Activated CD8-positive, alpha-beta T cell treated with anti-CD3 and anti-CD28 coated beads for 36 hours (primary cell): ENCODE measurements at regions not wholly inside any gene's neighbourhood (a gene's known extent, or its start where the extent isn't known, plus 50 kb on each side); places are given as distances from the start of the nearest gene placed in this dataset.

Experiments
- ATAC-seq: fragments of 200-7000 bp; cut with Tn5 transposase; one replicate; pipeline ENCODE4 v1.10.0; 2021; ENCODE audit warnings: mild to moderate bottlenecking, moderate library complexity
- CTCF ChIA-PET: fragments of 350-600 bp; sonication (Branson Sonifier 250); formaldehyde crosslinking; loops from one replicate; lab custom pipeline; 2021; ENCODE audit warnings: antibody characterized with exemption; lab: Charles Lee
- POLR2A ChIA-PET: fragments of 350-600 bp; sonication (Branson Sonifier 250); formaldehyde crosslinking; loops from one replicate; lab custom pipeline; 2021; ENCODE audit warnings: antibody characterized with exemption; lab: Charles Lee
- DNase-seq: peaks from one replicate; pipeline ENCODE4 v3.0.0-alpha.2; 2020
- H3K27ac Mint-ChIP-seq: one replicate; pipeline ENCODE4 v1.8.0; 2021; ENCODE audit warnings: mild to moderate bottlenecking, mixed read lengths
- H3K27me3 Mint-ChIP-seq: one replicate; pipeline ENCODE4 v1.8.0; 2021; ENCODE audit warnings: mixed read lengths
- H3K36me3 Mint-ChIP-seq: one replicate; pipeline ENCODE4 v1.8.0; 2021; ENCODE audit warnings: low read depth, mixed read lengths
- H3K4me1 Mint-ChIP-seq: one replicate; pipeline ENCODE4 v1.8.0; 2021; ENCODE audit warnings: low read depth, mixed read lengths
- H3K4me3 Mint-ChIP-seq: one replicate; pipeline ENCODE4 v1.8.0; 2021; ENCODE audit warnings: mild to moderate bottlenecking, moderate library complexity, mixed read lengths
- H3K9me3 Mint-ChIP-seq: one replicate; pipeline ENCODE4 v1.8.0; 2021; ENCODE audit warnings: mixed read lengths
- CTCF ChIP-seq: fragments of 200-600 bp; IDR thresholded peaks from one replicate; pipeline ENCODE4 v1.8.0; 2022; ENCODE audit warnings: antibody characterized with exemption, mild to moderate bottlenecking
- intact Hi-C: fragments of 100-400 bp; cut with micrococcal nuclease; formaldehyde crosslinking; loops from one replicate; pipeline ENCODE4 v1.10.0; 2022

- no peak for TF ChIP-seq CTCF
- no peaks in the 10 kb centered on the region for H3K4me1 Mint-ChIP-seq
- H3K4me3 Mint-ChIP-seq: no peak overlapping the region
- DNase-seq: no peak
- no peak for ATAC-seq
- CTCF ChIA-PET: no interaction called here
- intact Hi-C loops: no loop called here
- no peaks in the 10 kb centered on the region for H3K27me3 Mint-ChIP-seq
- no peaks in the 10 kb centered on the region for H3K36me3 Mint-ChIP-seq
- H3K27ac Mint-ChIP-seq: no peak overlapping the region
- H3K9me3 Mint-ChIP-seq: no peaks in the 10 kb centered on the region
- POLR2A ChIA-PET: no interaction called here
Measured at GRCh38 chr13:107370015-107370785, 802.3 kb upstream of the ARGLU1 start.

- Mint-ChIP-seq H3K27me3 (no peaks in the 10 kb centered on the region), H3K27ac (no peak overlapping the region), H3K36me3 (no peaks in the 10 kb centered on the region), H3K9me3 (no peaks in the 10 kb centered on the region), H3K4me3 (no peak overlapping the region), H3K4me1 (no peaks in the 10 kb centered on the region)
- no peak for DNase-seq
- POLR2A ChIA-PET: no interaction called here
- TF ChIP-seq CTCF: no peak
- CTCF ChIA-PET: no interaction called here
- intact Hi-C loops: no loop called here
- ATAC-seq: no peak
Measured at GRCh38 chr13:107367258-107367657, 799.3 kb upstream of the ARGLU1 start.

- no peak for ATAC-seq
- Mint-ChIP-seq H3K27ac (no peak overlapping the region), H3K9me3 (peaks cover 1% of the 10 kb centered on the region), H3K36me3 (no peaks in the 10 kb centered on the region), H3K4me1 (no peaks in the 10 kb centered on the region), H3K27me3 (no peaks in the 10 kb centered on the region), H3K4me3 (no peak overlapping the region)
- CTCF ChIA-PET: no interaction called here
- POLR2A ChIA-PET: no interaction called here
- no peak for TF ChIP-seq CTCF
- DNase-seq: no peak
- intact Hi-C loops: no loop called here
Measured at GRCh38 chr13:107365466-107366215, 797.7 kb upstream of the ARGLU1 start.

GRCh38 chr13:107364658-107365057, 796.7 kb upstream of the ARGLU1 start:
- ChIA-PET CTCF (no interaction called here), POLR2A (no interaction called here)
- Mint-ChIP-seq H3K27me3 (no peaks in the 10 kb centered on the region), H3K4me3 (no peak overlapping the region), H3K36me3 (no peaks in the 10 kb centered on the region), H3K4me1 (no peaks in the 10 kb centered on the region), H3K9me3 (peaks cover 1% of the 10 kb centered on the region), H3K27ac (no peak overlapping the region)
- no peak for TF ChIP-seq CTCF
- DNase-seq: no peak
- intact Hi-C loops: no loop called here
- no peak for ATAC-seq

GRCh38 chr13:107361666-107362065, 793.7 kb upstream of the ARGLU1 start:
- Mint-ChIP-seq H3K4me1 (no peaks in the 10 kb centered on the region), H3K27me3 (no peaks in the 10 kb centered on the region), H3K4me3 (no peak overlapping the region), H3K9me3 (peaks cover 1% of the 10 kb centered on the region), H3K27ac (no peak overlapping the region), H3K36me3 (no peaks in the 10 kb centered on the region)
- intact Hi-C loops: no loop called here
- ATAC-seq (no peak), DNase-seq (no peak)
- ChIA-PET CTCF (no interaction called here), POLR2A (no interaction called here)
- TF ChIP-seq CTCF: no peak
